Loucy (cell line): ENCODE measurements at regions not wholly inside any gene's neighbourhood (a gene's known extent, or its start where the extent isn't known, plus 50 kb on each side); places are given as distances from the start of the nearest gene placed in this dataset.

Source experiments
- EZH2phosphoT487 ChIP-seq: fragments of 200-600 bp; IDR thresholded peaks from 2 replicates; pipeline ENCODE4 v1.6.1; 2018; ENCODE audit warnings: antibody characterized with exemption, mild to moderate bottlenecking, moderate library complexity, borderline replicate concordance
- TF ChIP-seq, protein P1 (sequence below): fragments of 200-600 bp; sonication (generic); conservative IDR thresholded peaks from 2 replicates; pipeline ENCODE4 v1.5.1; 2014; ENCODE audit warnings: mild to moderate bottlenecking, antibody characterized with exemption, low read length

- TF ChIP-seq, protein P1, sequence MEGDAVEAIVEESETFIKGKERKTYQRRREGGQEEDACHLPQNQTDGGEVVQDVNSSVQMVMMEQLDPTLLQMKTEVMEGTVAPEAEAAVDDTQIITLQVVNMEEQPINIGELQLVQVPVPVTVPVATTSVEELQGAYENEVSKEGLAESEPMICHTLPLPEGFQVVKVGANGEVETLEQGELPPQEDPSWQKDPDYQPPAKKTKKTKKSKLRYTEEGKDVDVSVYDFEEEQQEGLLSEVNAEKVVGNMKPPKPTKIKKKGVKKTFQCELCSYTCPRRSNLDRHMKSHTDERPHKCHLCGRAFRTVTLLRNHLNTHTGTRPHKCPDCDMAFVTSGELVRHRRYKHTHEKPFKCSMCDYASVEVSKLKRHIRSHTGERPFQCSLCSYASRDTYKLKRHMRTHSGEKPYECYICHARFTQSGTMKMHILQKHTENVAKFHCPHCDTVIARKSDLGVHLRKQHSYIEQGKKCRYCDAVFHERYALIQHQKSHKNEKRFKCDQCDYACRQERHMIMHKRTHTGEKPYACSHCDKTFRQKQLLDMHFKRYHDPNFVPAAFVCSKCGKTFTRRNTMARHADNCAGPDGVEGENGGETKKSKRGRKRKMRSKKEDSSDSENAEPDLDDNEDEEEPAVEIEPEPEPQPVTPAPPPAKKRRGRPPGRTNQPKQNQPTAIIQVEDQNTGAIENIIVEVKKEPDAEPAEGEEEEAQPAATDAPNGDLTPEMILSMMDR: no peak
- TF ChIP-seq EZH2phosphoT487: no peak
These were observed 58.9 kb upstream of the SDK2 start for GRCh38 chr17:73703192-73703591.
